EH (cell line): ENCODE measurements at regions not wholly inside any gene's neighbourhood (a gene's known extent, or its start where the extent isn't known, plus 50 kb on each side); places are given as distances from the start of the nearest gene placed in this dataset.

Source experiments
- DNase-seq: peaks from one replicate; pipeline ENCODE4 v3.0.0-alpha.2; 2015; ENCODE audit warnings: low read depth

DNA sequence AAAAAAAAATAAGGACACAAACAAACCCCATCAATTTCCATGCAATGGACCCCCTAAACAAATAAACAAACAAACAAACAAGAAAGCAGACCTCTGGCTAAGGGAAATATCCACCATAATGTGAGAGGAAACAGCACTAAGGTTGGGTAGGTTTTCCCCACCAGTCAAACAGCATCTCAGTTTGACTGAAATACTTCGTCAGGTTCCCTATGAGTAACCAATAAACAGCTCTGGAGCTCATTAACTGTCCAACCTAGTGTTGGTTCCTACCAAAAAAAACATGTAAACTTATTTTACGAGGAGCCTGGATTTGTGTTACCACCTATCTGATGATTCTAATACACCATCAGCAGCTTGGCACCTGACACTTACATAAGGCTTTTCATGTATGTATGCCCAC lies 198.5 kb upstream of the TARS1 start:
- DNase-seq, result no peak

DNA sequence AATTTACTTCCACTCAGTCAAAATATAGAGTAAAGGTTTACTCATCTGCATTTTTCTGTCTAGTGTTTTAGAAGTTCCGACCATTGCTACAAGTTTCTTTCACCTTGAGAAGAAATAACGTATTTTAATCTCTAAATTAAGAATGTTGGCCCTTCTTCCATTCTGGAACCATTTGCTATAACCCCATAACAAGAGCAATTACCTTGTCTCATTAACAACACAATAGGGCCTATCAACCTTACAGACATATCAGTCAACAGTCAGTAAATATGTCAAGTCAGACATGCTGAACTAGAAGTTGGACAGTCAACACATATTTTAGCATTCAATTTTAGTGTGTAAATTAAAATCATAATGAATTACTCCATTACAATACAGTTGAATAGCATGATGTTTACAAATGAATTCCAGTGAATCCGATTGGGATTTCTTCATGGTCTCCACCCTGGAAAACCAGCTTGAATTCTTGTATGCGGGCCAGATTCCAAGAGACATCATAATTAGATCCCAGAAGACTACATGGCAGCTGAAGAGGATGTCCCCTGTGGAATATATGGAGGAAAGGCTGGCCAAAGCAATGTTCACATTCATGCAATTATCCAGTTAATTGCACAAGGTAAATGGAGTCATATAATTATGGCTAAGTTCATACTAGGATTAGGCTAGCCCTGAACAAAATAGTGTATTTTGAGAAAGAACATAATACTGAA lies 196.2 kb upstream of the TARS1 start:
- no peak for DNase-seq

DNA sequence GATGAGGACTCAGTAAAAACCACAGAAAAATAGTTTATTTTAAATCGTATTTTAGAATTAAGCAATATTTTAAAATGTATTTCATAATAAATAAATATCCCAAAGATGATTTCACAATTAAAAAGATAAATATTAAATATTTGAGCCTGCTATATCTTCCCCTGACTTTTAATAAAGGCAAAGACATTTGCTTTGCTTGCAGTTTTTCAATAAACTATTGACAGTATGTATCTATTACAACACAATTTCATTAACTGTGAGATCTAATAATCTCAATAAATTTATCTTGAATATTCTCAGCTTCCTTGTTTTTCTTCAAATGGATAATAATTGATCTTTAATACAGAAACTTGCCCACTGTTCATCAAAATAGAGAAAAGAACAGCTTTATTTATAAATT lies 186.2 kb upstream of the TARS1 start:
- DNase-seq, result no peak

- DNase-seq, result peak; percentile 91
These were observed 182.8 kb upstream of the TARS1 start for GRCh38 chr5:33257807-33258429.

DNA sequence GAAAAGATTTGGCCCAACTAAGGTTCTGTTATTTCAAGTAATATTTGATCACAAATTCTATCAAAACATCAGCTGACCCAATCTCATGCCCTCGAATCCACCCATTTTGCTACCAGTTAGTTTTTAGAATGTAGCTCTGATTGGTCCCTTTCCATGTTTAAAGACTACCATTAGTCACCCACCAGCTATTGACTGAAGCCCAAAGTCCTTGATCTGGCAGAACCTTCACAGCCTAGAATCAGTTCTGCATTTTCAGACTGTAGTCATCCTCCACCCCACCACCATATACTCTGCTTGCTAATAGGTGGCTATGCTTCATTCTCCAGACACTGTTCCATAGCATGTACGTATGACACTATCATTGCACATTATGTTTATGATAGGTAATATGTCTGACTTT lies 182.2 kb upstream of the TARS1 start:
- DNase-seq, result peak; percentile 59

GRCh38 chr5:33260098-33260497 lies 180.7 kb upstream of the TARS1 start:
- DNase-seq, result peak; percentile 46

GRCh38 chr5:33261305-33261704 lies 179.5 kb upstream of the TARS1 start:
- DNase-seq, result peak; percentile 89

DNA sequence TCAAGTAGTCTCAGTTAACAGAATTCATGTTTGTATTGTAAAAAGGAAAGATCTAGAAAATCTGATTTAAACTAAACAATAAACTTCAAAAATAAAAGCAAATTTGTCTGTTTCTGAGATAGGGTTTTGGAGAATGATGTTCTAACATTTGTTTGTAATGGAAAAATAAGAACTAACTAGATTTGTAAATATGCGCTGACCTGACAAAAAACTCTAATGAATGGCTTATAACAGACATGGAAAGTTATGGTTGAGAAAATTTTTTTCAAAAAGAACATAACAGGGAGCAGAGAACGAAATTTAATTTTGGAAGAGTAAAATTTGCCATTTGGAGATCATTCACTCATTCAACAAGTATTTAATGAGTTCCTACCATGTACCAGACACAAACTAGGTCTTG lies 179.0 kb upstream of the TARS1 start:
- DNase-seq, result no peak

GRCh38 chr5:33267801-33268200 lies 173.0 kb upstream of the TARS1 start:
- DNase-seq, result no peak

DNA sequence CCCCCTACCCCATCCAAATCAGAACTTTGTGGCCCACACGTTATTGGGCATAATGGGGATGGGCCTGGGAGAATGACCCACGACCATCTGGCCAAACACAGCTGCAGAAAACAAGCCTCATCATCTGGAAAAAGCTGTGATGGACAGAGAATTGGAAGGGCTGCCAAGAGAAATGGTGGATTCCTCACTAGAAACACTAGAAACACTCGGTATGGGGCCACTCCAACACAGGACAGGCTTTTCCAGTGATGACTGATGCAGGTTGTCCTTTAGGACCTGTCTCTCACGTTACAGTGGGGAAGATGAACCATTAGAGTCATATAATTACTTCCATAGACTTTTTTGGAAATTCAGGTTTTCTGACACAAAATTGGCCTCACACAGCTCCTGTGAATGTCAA lies 172.4 kb upstream of the TARS1 start:
- DNase-seq, result no peak

- no peak for DNase-seq
These were observed 170.1 kb upstream of the TARS1 start for GRCh38 chr5:33270671-33271070.

DNA sequence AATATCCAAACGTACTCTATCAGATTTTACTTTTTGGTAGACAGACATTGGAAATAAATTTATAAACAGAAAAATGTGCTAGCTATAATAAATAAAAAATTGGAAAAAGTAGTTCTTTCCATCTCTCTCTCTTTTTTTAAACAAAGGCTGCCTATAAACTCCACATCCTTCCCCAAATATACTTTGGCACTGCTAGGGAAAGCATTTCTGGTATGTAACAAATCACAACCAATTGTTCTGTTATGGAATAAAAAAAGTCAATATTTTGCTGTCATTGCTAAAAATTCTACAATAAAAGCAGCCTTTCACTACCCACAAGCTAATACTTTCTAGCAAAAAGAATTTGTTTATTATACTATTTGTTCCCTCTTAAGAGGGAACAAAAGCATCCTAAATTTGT lies 169.2 kb upstream of the TARS1 start:
- peak; percentile 57 for DNase-seq

DNA sequence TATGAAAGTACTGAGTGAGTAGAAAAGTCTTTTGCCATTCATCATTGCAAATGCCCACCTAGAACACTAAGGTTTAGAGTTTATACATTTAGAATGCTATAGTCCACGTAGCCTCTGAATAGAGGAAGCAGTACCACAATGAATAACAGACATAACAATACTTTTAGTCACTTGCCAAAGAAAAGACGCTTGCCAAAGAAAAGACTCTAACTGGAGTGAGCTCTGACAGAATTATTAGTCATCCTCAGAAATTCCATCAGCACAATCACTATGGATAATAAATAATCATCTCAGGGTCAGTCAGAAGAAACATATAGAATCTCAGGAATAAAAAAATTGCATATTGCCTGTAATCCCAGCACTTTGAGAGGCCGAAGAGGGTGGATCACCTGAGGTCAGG lies 168.5 kb upstream of the TARS1 start:
- peak; percentile 94 for DNase-seq

DNA sequence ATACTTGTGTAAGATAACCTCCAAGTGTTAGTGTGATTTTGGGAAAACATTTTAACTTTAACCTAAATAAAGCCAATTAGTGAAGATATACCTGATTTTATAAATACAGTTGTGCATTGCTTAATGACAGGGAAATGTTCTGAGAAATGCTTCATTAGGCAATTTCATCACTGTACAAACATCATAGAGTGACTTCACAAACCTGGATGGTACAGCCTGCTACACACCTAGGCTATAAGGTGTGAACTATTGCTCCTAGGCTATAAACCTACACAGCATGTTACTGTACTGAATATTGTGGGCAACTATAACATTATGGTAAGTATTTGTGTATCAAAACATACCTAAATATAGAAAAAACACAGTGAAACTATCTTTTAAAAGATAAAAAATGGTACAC lies 166.8 kb upstream of the TARS1 start:
- DNase-seq, result no peak

DNA sequence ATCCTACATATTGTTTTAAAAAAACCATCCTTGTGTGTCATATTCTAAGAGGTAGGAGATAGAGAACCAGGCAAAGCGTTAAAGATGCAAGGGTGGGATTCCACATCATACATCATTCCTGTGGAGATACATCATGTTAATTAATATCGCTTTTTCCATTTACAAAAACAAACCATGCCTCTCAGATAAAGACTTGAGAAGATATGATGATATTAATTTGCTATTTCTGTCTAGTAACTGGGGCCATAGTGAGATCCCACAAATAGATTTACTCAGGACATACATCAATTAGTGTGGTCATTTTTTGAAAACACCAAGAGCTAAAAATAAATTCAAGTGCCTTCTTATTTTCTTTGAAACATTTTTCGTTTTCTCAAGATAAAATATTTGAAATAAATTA lies 165.4 kb upstream of the TARS1 start:
- DNase-seq, result peak; percentile 70

DNA sequence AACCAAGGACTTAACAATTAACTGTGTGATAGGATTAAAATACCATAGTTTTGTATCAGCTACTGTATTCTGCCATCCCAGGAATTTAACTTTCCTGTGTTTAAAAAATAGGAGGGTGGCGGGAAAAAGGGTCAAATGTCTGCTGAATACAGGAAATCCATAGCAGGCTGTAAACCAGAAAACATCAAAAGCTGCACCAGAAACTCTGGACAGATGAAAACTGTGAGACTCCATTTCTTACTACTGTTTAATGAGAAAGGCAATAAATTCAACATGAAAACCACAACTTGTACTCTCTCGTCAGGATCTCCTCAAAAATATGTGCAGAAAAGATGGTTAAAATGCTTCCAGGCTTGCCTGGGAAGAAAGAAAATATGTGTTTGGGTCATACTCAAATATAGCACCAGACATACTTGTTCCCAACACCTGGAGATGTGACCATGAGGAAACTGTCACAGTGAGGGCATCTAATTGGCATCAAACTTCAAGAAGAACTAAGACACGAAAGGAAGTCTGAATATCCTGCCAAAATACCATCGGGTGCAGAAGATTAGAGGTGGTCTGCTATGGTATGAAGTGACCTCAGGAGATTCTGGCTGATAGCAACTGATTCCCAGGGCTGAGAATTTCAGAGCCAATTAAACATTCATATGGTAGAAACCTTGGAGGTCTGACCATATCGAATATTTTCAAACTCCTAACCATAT lies 164.7 kb upstream of the TARS1 start:
- DNase-seq, result peak; percentile 98

DNA sequence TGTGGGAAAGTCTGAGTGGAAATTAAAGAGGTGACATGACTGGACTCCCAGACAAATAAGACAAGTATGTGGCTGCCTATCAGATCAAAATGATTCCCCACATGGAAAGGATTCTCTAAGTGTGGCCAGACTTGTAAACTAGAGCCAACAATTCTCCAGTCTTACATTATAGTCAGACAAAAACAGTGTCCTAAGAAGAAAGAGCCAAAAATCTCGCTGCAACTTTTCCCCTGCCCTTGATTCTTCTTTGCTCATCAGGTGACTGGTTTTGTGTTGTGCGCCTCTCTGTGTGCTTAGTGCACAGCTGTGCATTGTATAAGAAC lies 164.2 kb upstream of the TARS1 start:
- no peak for DNase-seq

GRCh38 chr5:33277061-33277650 lies 163.6 kb upstream of the TARS1 start:
- DNase-seq, result peak; percentile 44

DNA sequence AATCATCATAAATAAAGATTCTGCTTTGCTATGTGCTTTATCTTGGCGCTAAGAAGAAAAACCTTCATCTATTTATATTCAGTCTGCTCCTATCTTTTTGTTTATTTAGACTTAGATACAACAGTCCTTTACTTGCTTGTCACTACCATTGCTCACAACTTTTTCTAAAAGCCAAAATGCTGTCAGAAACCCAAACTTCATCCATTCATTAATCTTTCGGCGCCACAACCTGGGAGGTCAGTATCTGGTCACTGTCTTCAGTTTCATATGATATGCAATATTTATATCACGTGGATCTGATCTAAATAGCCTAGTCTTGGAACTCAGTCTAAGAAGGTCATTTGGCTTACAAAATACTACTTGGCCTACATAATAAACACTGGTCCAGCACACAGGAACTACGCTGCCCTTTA lies 159.3 kb upstream of the TARS1 start:
- no peak for DNase-seq

DNA sequence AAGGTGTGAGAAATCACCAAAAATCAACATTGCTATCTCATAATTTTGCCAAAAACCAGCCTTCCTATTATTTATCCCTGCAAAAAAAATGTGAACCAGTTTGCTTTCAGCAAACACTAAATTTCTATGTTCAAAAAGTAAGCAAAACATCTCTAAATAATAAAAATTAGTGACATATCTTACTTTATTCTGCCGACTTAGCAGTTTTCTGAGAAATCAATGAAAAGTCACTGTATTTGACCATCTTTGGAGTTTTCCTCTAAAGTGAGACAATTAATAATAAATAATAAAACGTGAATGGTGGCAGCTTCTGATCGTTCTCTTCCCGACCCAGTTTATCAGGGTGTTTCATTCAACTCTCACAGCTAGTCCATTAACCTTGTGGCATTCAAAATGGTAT lies 158.6 kb upstream of the TARS1 start:
- no peak for DNase-seq

- no peak for DNase-seq
These were observed 158.1 kb upstream of the TARS1 start for GRCh38 chr5:33282696-33283095.

DNA sequence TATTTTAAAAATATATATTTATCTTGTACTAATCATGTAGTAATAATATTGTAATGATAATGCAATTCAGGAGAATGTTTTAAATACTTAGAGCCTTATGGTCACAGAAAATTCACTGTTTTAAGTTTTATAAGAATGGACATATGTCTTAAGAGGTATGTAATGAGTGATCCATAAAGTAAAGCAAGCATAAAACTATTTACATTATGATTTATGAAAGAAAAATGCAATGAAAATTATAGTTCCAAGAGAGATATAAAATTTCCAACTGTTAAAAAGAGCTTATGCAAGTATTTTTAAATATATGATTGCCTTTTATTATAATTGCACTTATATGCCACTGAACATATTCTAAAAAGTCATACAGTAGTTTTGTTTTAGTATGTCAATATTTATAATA lies 157.5 kb upstream of the TARS1 start:
- DNase-seq, result no peak

DNA sequence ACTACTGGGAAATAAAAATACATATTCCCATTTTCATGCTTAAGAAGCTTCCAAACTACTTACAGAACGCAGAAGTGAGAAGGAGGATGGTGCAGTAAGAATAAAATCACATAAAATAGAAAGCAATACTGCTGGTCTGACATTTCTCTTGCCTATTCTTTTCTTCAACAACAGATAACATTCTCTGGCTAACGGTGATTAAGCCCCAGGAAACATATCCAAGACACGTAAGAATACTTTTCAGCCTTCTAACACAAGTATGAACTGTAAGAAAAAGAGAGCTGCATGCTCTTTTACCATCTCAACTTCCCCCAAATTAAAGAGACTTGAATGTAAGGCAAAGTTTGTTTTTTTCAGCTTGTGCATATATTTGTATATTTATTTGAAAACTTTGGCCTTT lies 156.1 kb upstream of the TARS1 start:
- DNase-seq, result no peak
